A673 (cell line): ENCODE measurements at regions not wholly inside any gene's neighbourhood (a gene's known extent, or its start where the extent isn't known, plus 50 kb on each side); places are given as distances from the start of the nearest gene placed in this dataset.

Experiments
- BruUV-seq: library from RNA; stranded (reverse); fragments of 400-500 nt; replicated peaks from 2 replicates; lab custom pipeline; 2021; lab: Mats Ljungman, UMichigan
- CTCF ChIA-PET: fragments of 300-600 bp; sonication (Branson Sonifier 250); formaldehyde crosslinking; loops from one replicate; lab custom pipeline; 2022; ENCODE audit warnings: antibody characterized with exemption; lab: Charles Lee
- POLR2A ChIA-PET: fragments of 300-600 bp; sonication (Branson Sonifier 250); formaldehyde crosslinking; loops from one replicate; lab custom pipeline; 2022; ENCODE audit warnings: antibody characterized with exemption; ENCODE audit not compliant: low non-redundant PET; lab: Charles Lee
- DNase-seq: peaks from one replicate; pipeline ENCODE4 v3.0.0-alpha.2; 2015; ENCODE audit warnings: low spot score
- H3K27ac ChIP-seq: fragments of 200-600 bp; sonication (generic); 2 replicates; pipeline ENCODE4 v1.5.1; 2016; ENCODE audit warnings: mixed run types, low read depth, mild to moderate bottlenecking, mixed read lengths, antibody characterized with exemption, low read length; ENCODE audit not compliant: poor library complexity, severe bottlenecking
- H3K27me3 ChIP-seq: fragments of 200-600 bp; sonication (generic); replicated peaks from 2 replicates; pipeline ENCODE4 v1.6.1; 2017; ENCODE audit warnings: mixed run types, low read depth, mild to moderate bottlenecking, mixed read lengths, antibody characterized with exemption, low read length; ENCODE audit not compliant: insufficient read depth, poor library complexity
- H3K36me3 ChIP-seq: fragments of 200-600 bp; sonication (generic); 2 replicates; pipeline ENCODE4 v1.6.1; 2016; ENCODE audit warnings: mixed run types, mild to moderate bottlenecking, mixed read lengths, antibody characterized with exemption, low read length; ENCODE audit not compliant: insufficient read depth, poor library complexity, severe bottlenecking
- H3K4me1 ChIP-seq: fragments of 200-600 bp; sonication (generic); 2 replicates; pipeline ENCODE4 v1.6.1; 2017; ENCODE audit warnings: mixed run types, mild to moderate bottlenecking, mixed read lengths, antibody characterized with exemption, low read length; ENCODE audit not compliant: insufficient read depth, poor library complexity, severe bottlenecking
- H3K4me3 ChIP-seq: fragments of 200-600 bp; sonication (generic); 2 replicates; pipeline ENCODE4 v1.5.1; 2016; ENCODE audit warnings: low read depth, mixed run types, mild to moderate bottlenecking, mixed read lengths, low read length; ENCODE audit not compliant: poor library complexity, severe bottlenecking
- H3K9me3 ChIP-seq: fragments of 200-600 bp; sonication (generic); 2 replicates; pipeline ENCODE4 v1.6.1; 2016; ENCODE audit warnings: mixed run types, low read depth, mild to moderate bottlenecking, mixed read lengths, antibody characterized with exemption, low read length; ENCODE audit not compliant: poor library complexity, severe bottlenecking
- EZH2 ChIP-seq: fragments of 200-600 bp; sonication (generic); IDR thresholded peaks from 2 replicates; pipeline ENCODE4 v1.6.1; 2017; ENCODE audit warnings: borderline replicate concordance, low read depth, mild to moderate bottlenecking, mixed read lengths, antibody characterized with exemption, low read length; ENCODE audit not compliant: poor library complexity, severe bottlenecking
- intact Hi-C: fragments of 100-400 bp; cut with micrococcal nuclease; formaldehyde crosslinking; loops from one replicate; pipeline ENCODE4 v1.10.0; 2022; ENCODE audit not compliant: unreplicated experiment
- TF ChIP-seq, protein P1 (sequence below): fragments of 300-800, 200-600 bp; sonication (generic); conservative IDR thresholded peaks from 2 replicates; pipeline ENCODE4 v1.5.1; 2017; ENCODE audit warnings: low read depth, mild to moderate bottlenecking, antibody characterized with exemption, low read length, moderate library complexity, mixed read lengths

- H3K36me3 ChIP-seq: no peaks in the 10 kb centered on the region
- no peaks in the 10 kb centered on the region for H3K4me1 ChIP-seq
- H3K27me3 ChIP-seq: no peaks in the 10 kb centered on the region
- ChIA-PET CTCF (no interaction called here), POLR2A (no interaction called here)
- peaks cover 4% of the 10 kb centered on the region for H3K9me3 ChIP-seq
- no peak for DNase-seq
- H3K27ac ChIP-seq: no peak overlapping the region
- no peak overlapping the region for H3K4me3 ChIP-seq
- no peak for TF ChIP-seq EZH2
- TF ChIP-seq, protein P1, sequence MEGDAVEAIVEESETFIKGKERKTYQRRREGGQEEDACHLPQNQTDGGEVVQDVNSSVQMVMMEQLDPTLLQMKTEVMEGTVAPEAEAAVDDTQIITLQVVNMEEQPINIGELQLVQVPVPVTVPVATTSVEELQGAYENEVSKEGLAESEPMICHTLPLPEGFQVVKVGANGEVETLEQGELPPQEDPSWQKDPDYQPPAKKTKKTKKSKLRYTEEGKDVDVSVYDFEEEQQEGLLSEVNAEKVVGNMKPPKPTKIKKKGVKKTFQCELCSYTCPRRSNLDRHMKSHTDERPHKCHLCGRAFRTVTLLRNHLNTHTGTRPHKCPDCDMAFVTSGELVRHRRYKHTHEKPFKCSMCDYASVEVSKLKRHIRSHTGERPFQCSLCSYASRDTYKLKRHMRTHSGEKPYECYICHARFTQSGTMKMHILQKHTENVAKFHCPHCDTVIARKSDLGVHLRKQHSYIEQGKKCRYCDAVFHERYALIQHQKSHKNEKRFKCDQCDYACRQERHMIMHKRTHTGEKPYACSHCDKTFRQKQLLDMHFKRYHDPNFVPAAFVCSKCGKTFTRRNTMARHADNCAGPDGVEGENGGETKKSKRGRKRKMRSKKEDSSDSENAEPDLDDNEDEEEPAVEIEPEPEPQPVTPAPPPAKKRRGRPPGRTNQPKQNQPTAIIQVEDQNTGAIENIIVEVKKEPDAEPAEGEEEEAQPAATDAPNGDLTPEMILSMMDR: no peak
- no TSS peak for BruUV-seq
- intact Hi-C loops: no loop called here
Measured at GRCh38 chr16:79403534-79403933, 197.0 kb downstream of the MAF start.

- Histone ChIP-seq H3K9me3 (peaks cover 4% of the 10 kb centered on the region), H3K27me3 (no peaks in the 10 kb centered on the region), H3K4me1 (no peaks in the 10 kb centered on the region), H3K36me3 (no peaks in the 10 kb centered on the region), H3K27ac (no peak overlapping the region), H3K4me3 (no peak overlapping the region)
- BruUV-seq: no TSS peak
- TF ChIP-seq EZH2: no peak
- TF ChIP-seq, protein P1: no peak
- intact Hi-C loops: no loop called here
- ChIA-PET CTCF (no interaction called here), POLR2A (no interaction called here)
- no peak for DNase-seq
Measured at GRCh38 chr16:79402920-79403319, 197.6 kb downstream of the MAF start.

GRCh38 chr16:79402356-79402755 lies 198.2 kb downstream of the MAF start:
- intact Hi-C loops: no loop called here
- DNase-seq: no peak
- Histone ChIP-seq H3K4me3 (no peak overlapping the region), H3K4me1 (no peaks in the 10 kb centered on the region), H3K36me3 (no peaks in the 10 kb centered on the region), H3K9me3 (peaks cover 4% of the 10 kb centered on the region), H3K27me3 (no peaks in the 10 kb centered on the region), H3K27ac (no peak overlapping the region)
- TF ChIP-seq EZH2: no peak
- TF ChIP-seq, protein P1: no peak
- BruUV-seq: no TSS peak
- ChIA-PET CTCF (no interaction called here), POLR2A (no interaction called here)
